H1 (cell line): ENCODE measurements at regions not wholly inside any gene's neighbourhood (a gene's known extent, or its start where the extent isn't known, plus 50 kb on each side); places are given as distances from the start of the nearest gene placed in this dataset.

Experiments used
- CTCF ChIA-PET: fragments of 300-600 bp; sonication (Branson Sonifier 250); formaldehyde crosslinking; loops from one replicate; lab custom pipeline; 2021; ENCODE audit not compliant: partially characterized antibody; lab: Charles Lee
- POLR2A ChIA-PET: fragments of 300-600 bp; sonication (Branson Sonifier 250); formaldehyde crosslinking; loops from one replicate; lab custom pipeline; 2021; ENCODE audit warnings: inconsistent platforms; ENCODE audit not compliant: partially characterized antibody; lab: Charles Lee
- DNase-seq, 2 experiments: peaks; one replicate each; pipeline versions ENCODE4 v3.0.0 to v3.0.0-alpha.2; 2010 to 2022; ENCODE audit warnings: low spot score in 2 of 2, low read depth in 1 of 2, mixed read lengths in 1 of 2
- FAIRE-seq: peaks from 2 replicates; lab custom pipeline; 2011; peaks lifted over from hg19 to GRCh38; lab: Jason Lieb, UNC
- H2AFZ ChIP-seq: 2 replicates; pipeline ENCODE4 v1.8.1; 2012; ENCODE audit warnings: low read length, inconsistent platforms
- H2AK5ac ChIP-seq: 2 replicates; pipeline ENCODE4 v1.6.1; 2013; ENCODE audit warnings: low read depth, low read length
- H2BK120ac ChIP-seq: replicated peaks from 2 replicates; pipeline ENCODE3; 2013; ENCODE audit warnings: low read depth, low read length, inconsistent platforms
- H2BK12ac ChIP-seq: 2 replicates; pipeline ENCODE4 v1.6.1; 2013; ENCODE audit warnings: low read depth, low read length
- H2BK15ac ChIP-seq: 2 replicates; pipeline ENCODE4 v1.6.1; 2013; ENCODE audit warnings: low read length
- H2BK20ac ChIP-seq: 2 replicates; pipeline ENCODE4 v1.6.1; 2013; ENCODE audit warnings: low read length
- H2BK5ac ChIP-seq: 2 replicates; pipeline ENCODE4 v1.6.1; 2013; ENCODE audit warnings: low read depth, low read length
- H3K14ac ChIP-seq: 2 replicates; pipeline ENCODE4 v1.6.1; 2013; ENCODE audit warnings: inconsistent platforms; ENCODE audit not compliant: insufficient read length
- H3K18ac ChIP-seq: 2 replicates; pipeline ENCODE4 v1.6.1; 2013; ENCODE audit warnings: low read length; ENCODE audit errors: extremely low read depth
- H3K23ac ChIP-seq: 2 replicates; pipeline ENCODE4 v1.6.1; 2013; ENCODE audit warnings: inconsistent platforms; ENCODE audit not compliant: insufficient read length
- H3K23me2 ChIP-seq: 2 replicates; pipeline ENCODE4 v1.6.1; 2013; ENCODE audit warnings: low read depth, low read length
- H3K27ac ChIP-seq: 2 replicates; pipeline ENCODE4 v1.6.1; 2011; ENCODE audit warnings: low read depth, low read length, inconsistent platforms
- H3K27me3 ChIP-seq, 4 experiments: replicated peaks in 1 of 4; 1 replicate in 1 of 4; 2 replicates in 3 of 4; pipeline versions ENCODE4 v1.6.1 to v1.8.1; 2011 to 2013; ENCODE audit warnings: low read length in 3 of 4, mild to moderate bottlenecking in 3 of 4, inconsistent platforms in 2 of 4, mixed read lengths in 2 of 4, moderate library complexity in 1 of 4; ENCODE audit not compliant: control insufficient read depth in 3 of 4, insufficient read depth in 3 of 4; ENCODE audit errors: extremely low read depth in 1 of 4
- H3K36me3 ChIP-seq, 4 experiments: 2 replicates each; pipeline versions ENCODE4 v1.6.1 to v1.8.1; 2011 to 2013; ENCODE audit warnings: mild to moderate bottlenecking in 4 of 4, low read length in 3 of 4, moderate library complexity in 2 of 4, control low read depth in 1 of 4, inconsistent platforms in 1 of 4; ENCODE audit not compliant: insufficient read depth in 4 of 4, control insufficient read depth in 2 of 4
- H3K4ac ChIP-seq: replicated peaks from 2 replicates; pipeline ENCODE3; 2013; ENCODE audit warnings: low read length, low read depth, mixed read lengths, inconsistent platforms; ENCODE audit not compliant: insufficient read length
- H3K4me1 ChIP-seq, 4 experiments: replicated peaks in 1 of 4; 1 replicate in 1 of 4; 2 replicates in 3 of 4; pipeline versions ENCODE4 v1.6.1 to v1.8.1; 2011 to 2013; ENCODE audit warnings: low read length in 3 of 4, inconsistent platforms in 2 of 4, mixed read lengths in 1 of 4; ENCODE audit not compliant: insufficient read depth in 4 of 4, control insufficient read depth in 3 of 4
- H3K4me2 ChIP-seq, 2 experiments: 2 replicates each; pipeline versions ENCODE4 v1.6.1 to v1.8.1; 2011 to 2013; ENCODE audit warnings: low read depth in 2 of 2, low read length in 2 of 2, control low read depth in 1 of 2, inconsistent platforms in 1 of 2, mild to moderate bottlenecking in 1 of 2; ENCODE audit not compliant: insufficient read depth in 1 of 2
- H3K4me3 ChIP-seq, 4 experiments: fragments of 200-600, 300-600 bp in 1 of 4; sonication (generic), shearing (Covaris generic), sonication (Bioruptor Twin) in 1 of 4; 2 replicates each; pipeline versions ENCODE4 v1.5.1 to v1.8.1; 2011 to 2016; ENCODE audit warnings: low read length in 4 of 4, low read depth in 3 of 4, control low read depth in 2 of 4, inconsistent platforms in 2 of 4, mild to moderate bottlenecking in 2 of 4, mixed read lengths in 1 of 4, moderate library complexity in 1 of 4; ENCODE audit not compliant: insufficient read depth in 2 of 4; ENCODE audit errors: extremely low read depth in 1 of 4
- H3K56ac ChIP-seq: replicated peaks from 2 replicates; pipeline ENCODE3; 2013; ENCODE audit warnings: low read depth, mild to moderate bottlenecking, mixed read lengths, low read length, inconsistent platforms; ENCODE audit not compliant: insufficient read length
- H3K79me1 ChIP-seq: 2 replicates; pipeline ENCODE4 v1.6.1; 2013; ENCODE audit warnings: low read depth, low read length, control low read depth
- H3K79me2 ChIP-seq, 2 experiments: 2 replicates each; pipeline versions ENCODE4 v1.6.1 to v1.8.1; 2012 to 2013; ENCODE audit warnings: low read length in 2 of 2, mild to moderate bottlenecking in 2 of 2, inconsistent platforms in 1 of 2; ENCODE audit not compliant: insufficient read depth in 2 of 2, control insufficient read depth in 1 of 2
- H3K9ac ChIP-seq, 4 experiments: replicated peaks in 1 of 4; 1 replicate in 1 of 4; 2 replicates in 3 of 4; pipeline versions ENCODE4 v1.6.1 to v1.8.1; 2011 to 2013; ENCODE audit warnings: low read depth in 3 of 4, low read length in 3 of 4, control low read depth in 2 of 4, mild to moderate bottlenecking in 2 of 4, moderate library complexity in 2 of 4, inconsistent platforms in 1 of 4; ENCODE audit errors: extremely low read depth in 1 of 4
- H3K9me3 ChIP-seq, 2 experiments: 2 replicates each; pipeline versions ENCODE4 v1.6.1 to v1.8.1; 2012 to 2013; ENCODE audit warnings: mild to moderate bottlenecking in 2 of 2, moderate library complexity in 2 of 2, control low read depth in 1 of 2, inconsistent platforms in 1 of 2, low read depth in 1 of 2, low read length in 1 of 2, mixed read lengths in 1 of 2; ENCODE audit not compliant: insufficient read depth in 2 of 2
- H4K20me1 ChIP-seq, 2 experiments: replicated peaks in 1 of 2; 2 replicates each; pipeline versions ENCODE3 to v1.8.1; 2011 to 2013; ENCODE audit warnings: inconsistent platforms in 2 of 2, low read length in 2 of 2, mild to moderate bottlenecking in 1 of 2; ENCODE audit not compliant: insufficient read depth in 2 of 2, control insufficient read depth in 1 of 2
- H4K5ac ChIP-seq: 2 replicates; pipeline ENCODE4 v1.6.1; 2013; ENCODE audit warnings: low read length, low read depth, mixed read lengths, inconsistent platforms; ENCODE audit not compliant: insufficient read length
- H4K8ac ChIP-seq: 2 replicates; pipeline ENCODE4 v1.8.0; 2013; ENCODE audit warnings: mild to moderate bottlenecking, moderate library complexity, low read length, inconsistent platforms; ENCODE audit not compliant: insufficient read depth; ENCODE audit errors: extremely low read depth
- H4K91ac ChIP-seq: replicated peaks from 2 replicates; pipeline ENCODE3; 2013; ENCODE audit warnings: low read length, mixed read lengths, inconsistent platforms; ENCODE audit not compliant: insufficient read length
- BRCA1 ChIP-seq: IDR thresholded peaks from 2 replicates; pipeline ENCODE4 v1.6.1; 2012; ENCODE audit warnings: low read depth, low read length, improper control_type of control experiment
- CBX5 ChIP-seq: fragments of 300-800, 300-1000 bp; sonication (generic); IDR thresholded peaks from 2 replicates; pipeline ENCODE4 v1.7.1; 2016; ENCODE audit warnings: antibody characterized with exemption, low read length, low read depth
- CHD1 ChIP-seq: IDR thresholded peaks from 2 replicates; pipeline ENCODE4 v1.6.1; 2012; ENCODE audit warnings: low read depth, low read length, improper control_type of control experiment
- CREB1 ChIP-seq: IDR thresholded peaks from 2 replicates; pipeline ENCODE4 v1.6.1; 2012; ENCODE audit warnings: inconsistent platforms
- EGR1 ChIP-seq: IDR thresholded peaks from 2 replicates; pipeline ENCODE4 v1.6.1; 2011; ENCODE audit warnings: low read depth, low read length, borderline replicate concordance
- EZH2 ChIP-seq: fragments of 200-600 bp; sonication (generic); IDR thresholded peaks from 2 replicates; pipeline ENCODE4 v1.7.1; 2012; ENCODE audit warnings: low read depth, mild to moderate bottlenecking, moderate library complexity, low read length, inconsistent platforms; ENCODE audit not compliant: severe bottlenecking
- JUND ChIP-seq: IDR thresholded peaks from 2 replicates; pipeline ENCODE4 v1.6.1; 2011; ENCODE audit warnings: mild to moderate bottlenecking, improper control_type of control experiment, low read length
- KDM5A ChIP-seq: fragments of 200-600 bp; IDR thresholded peaks from 2 replicates; pipeline ENCODE4 v1.7.1; 2012; ENCODE audit warnings: mild to moderate bottlenecking, low read length, inconsistent platforms, mixed read lengths
- MAX ChIP-seq: IDR thresholded peaks from 2 replicates; pipeline ENCODE4 v1.6.1; 2012; ENCODE audit warnings: inconsistent platforms
- PHF8 ChIP-seq: fragments of 200-600 bp; sonication (generic); conservative IDR thresholded peaks from 2 replicates; pipeline ENCODE4 v1.7.1; 2012; ENCODE audit warnings: low read depth, mild to moderate bottlenecking, inconsistent platforms, low read length, moderate library complexity
- POLR2A ChIP-seq, 2 experiments: IDR thresholded peaks; 1 replicate in 1 of 2; 2 replicates in 1 of 2; pipeline ENCODE4 v1.6.1; 2011; ENCODE audit warnings: low read depth in 2 of 2, low read length in 2 of 2, mild to moderate bottlenecking in 2 of 2; ENCODE audit errors: control extremely low read depth in 1 of 2
- POLR2AphosphoS5 ChIP-seq: IDR thresholded peaks from 2 replicates; pipeline ENCODE4 v1.6.1; 2011; ENCODE audit warnings: low read depth, low read length
- RAD21 ChIP-seq, 2 experiments: IDR thresholded peaks in 1 of 2; conservative IDR thresholded peaks in 1 of 2; 2 replicates each; pipeline ENCODE4 v1.6.1; 2011; ENCODE audit warnings: low read depth in 2 of 2, low read length in 2 of 2, improper control_type of control experiment in 1 of 2, inconsistent platforms in 1 of 2, mild to moderate bottlenecking in 1 of 2, moderate library complexity in 1 of 2
- RFX5 ChIP-seq: IDR thresholded peaks from 2 replicates; pipeline ENCODE4 v1.6.1; 2011; ENCODE audit warnings: low read depth, low read length, improper control_type of control experiment, borderline replicate concordance
- SAP30 ChIP-seq: fragments of 300-600 bp; sonication (generic); IDR thresholded peaks from 2 replicates; pipeline ENCODE4 v1.7.1; 2012; ENCODE audit warnings: low read length, moderate library complexity, mild to moderate bottlenecking, inconsistent platforms; ENCODE audit not compliant: insufficient read depth, insufficient replicate concordance
- whole genome bisulfite sequencing, 2 experiments: shearing (Covaris generic) in 1 of 2; methylation state at CpG; one replicate each; pipeline versions ENCODE4 v1.1.6 to v1.1.7; 2013 to 2015; ENCODE audit warnings: low lambda C conversion rate in 2 of 2, mixed read lengths in 2 of 2, inconsistent platforms in 1 of 2, low coverage in 1 of 2, missing lambda C conversion rate in 1 of 2; ENCODE audit not compliant: insufficient replicate concordance in 2 of 2, insufficient coverage in 1 of 2, insufficient read length in 1 of 2; ENCODE audit errors: extremely low coverage in 1 of 2, missing lambda C conversion rate in 1 of 2; 5-methylcytosine and 5-hydroxymethylcytosine counted together

DNA sequence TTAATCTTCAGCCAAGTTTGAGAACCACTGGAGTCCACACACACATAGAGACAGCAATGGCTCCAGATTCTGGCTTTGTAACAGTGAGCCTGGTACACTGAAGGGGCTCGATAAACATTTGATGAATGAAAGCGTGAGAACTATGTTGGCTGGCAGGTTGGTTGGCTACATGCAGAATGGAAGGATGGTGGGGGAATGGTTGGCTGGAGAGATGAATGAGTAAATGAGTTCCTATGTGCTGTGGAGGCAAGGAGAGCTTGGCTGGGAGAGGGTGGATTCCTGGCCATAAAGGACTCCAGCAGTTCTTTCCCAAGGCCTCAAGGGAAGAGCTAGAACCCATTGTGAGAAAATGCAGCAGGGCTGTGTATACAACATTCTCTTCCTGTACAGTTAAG lies 168.0 kb upstream of the NECTIN1 start:
- no peak overlapping the region for H3K4me3 ChIP-seq
- peaks cover 0 to 7% (median under 1%) of the 10 kb centered on the region in 4 experiments; a peak in 3 of 7 replicates for H3K4me1 ChIP-seq
- H3K18ac ChIP-seq = no peak overlapping the region
- H3K36me3 ChIP-seq = no peaks in the 10 kb centered on the region
- no peak overlapping the region for H3K4me2 ChIP-seq
- WGBS, 2 experiments = 62% methylated on average over 2 of the region's 2 CpGs; no CpG with 5 or more reads in 1 of the 2 experiments
- H2AFZ ChIP-seq = no peak overlapping the region
- H3K9me3 ChIP-seq = no peaks in the 10 kb centered on the region
- CTCF ChIA-PET = interaction anchor here (0.8 to 2.3 kb wide), 6 partner anchors 10 to 523 kb away, joined by 3 to 9 read pairs (median 4); no protein-coding TSS in a partner anchor
- FAIRE-seq = no peak
- H4K91ac ChIP-seq = no peak overlapping the region
- no peak overlapping the region for H3K27ac ChIP-seq
- no peak overlapping the region for H2BK15ac ChIP-seq
- no peak overlapping the region for H3K56ac ChIP-seq
- no peak overlapping the region for H2AK5ac ChIP-seq
- POLR2A ChIA-PET = no interaction called here
- DNase-seq = no peak
- H3K9ac ChIP-seq = no peak overlapping the region
- H2BK12ac ChIP-seq = no peak overlapping the region
- no peak overlapping the region for H4K8ac ChIP-seq
- H2BK120ac ChIP-seq = no peak overlapping the region
- H2BK20ac ChIP-seq = no peak overlapping the region
- no peaks in the 10 kb centered on the region for H4K20me1 ChIP-seq
- H3K79me1 ChIP-seq = no peaks in the 10 kb centered on the region
- H2BK5ac ChIP-seq = no peak overlapping the region
- H4K5ac ChIP-seq = no peak overlapping the region
- H3K23me2 ChIP-seq = no peaks in the 10 kb centered on the region
- H3K27me3 ChIP-seq = peaks cover 0 to 2% (median 0%) of the 10 kb centered on the region in 4 experiments; a peak in 2 of 7 replicates
- H3K14ac ChIP-seq = no peak overlapping the region
- no peak overlapping the region for H3K23ac ChIP-seq
- H3K4ac ChIP-seq = no peak overlapping the region
- H3K79me2 ChIP-seq = no peaks in the 10 kb centered on the region
- TF ChIP-seq SAP30 (no peak), RFX5 (no peak), POLR2A (IDR thresholded peaks at IDR 0.05; ENCODE audit: control extremely low read depth in 1 of 2, low read depth in 2 of 2, low read length in 2 of 2) (no peak), JUND (no peak), EGR1 (no peak), EZH2 (no peak), CREB1 (no peak), POLR2AphosphoS5 (no peak), PHF8 (no peak), MAX (no peak), KDM5A (no peak), CBX5 (no peak), CHD1 (no peak), BRCA1 (no peak), RAD21 (IDR thresholded peaks at IDR 0.05 in 1 of 2, conservative IDR thresholded peaks at IDR 0.05 in 1 of 2; ENCODE audit: low read depth in 2 of 2, low read length in 2 of 2) (no peak)
